H9 (cell line): ENCODE measurements at regions not wholly inside any gene's neighbourhood (a gene's known extent, or its start where the extent isn't known, plus 50 kb on each side); places are given as distances from the start of the nearest gene placed in this dataset.

ENCODE experiments used
- DNase-seq: peaks from one replicate; pipeline ENCODE4 v3.0.0-alpha.2; 2017
- H2AFZ ChIP-seq: one replicate; pipeline ENCODE4 v1.6.1; 2013; ENCODE audit warnings: mild to moderate bottlenecking, low read length, control low read depth, moderate library complexity
- H2AK5ac ChIP-seq: 2 replicates; pipeline ENCODE4 v1.6.1; 2013; ENCODE audit warnings: low read length, control low read depth, mixed read lengths; ENCODE audit not compliant: insufficient read length
- H2BK120ac ChIP-seq: one replicate; pipeline ENCODE4 v1.6.1; 2013; ENCODE audit warnings: low read depth, mild to moderate bottlenecking, low read length, control low read depth, inconsistent platforms; ENCODE audit not compliant: poor library complexity, severe bottlenecking
- H2BK12ac ChIP-seq: 2 replicates; pipeline ENCODE4 v1.6.1; 2013; ENCODE audit warnings: low read length, control low read depth, mixed read lengths, low read depth; ENCODE audit not compliant: insufficient read length
- H2BK15ac ChIP-seq: 2 replicates; pipeline ENCODE4 v1.6.1; 2013; ENCODE audit warnings: low read depth, low read length, control low read depth
- H2BK20ac ChIP-seq: one replicate; pipeline ENCODE4 v1.6.1; 2013; ENCODE audit warnings: low read depth, mild to moderate bottlenecking, low read length, control low read depth, inconsistent platforms; ENCODE audit not compliant: poor library complexity, severe bottlenecking
- H2BK5ac ChIP-seq: 2 replicates; pipeline ENCODE4 v1.6.1; 2013; ENCODE audit warnings: low read length, control low read depth, mixed read lengths; ENCODE audit not compliant: insufficient read length
- H3K14ac ChIP-seq: 2 replicates; pipeline ENCODE4 v1.6.1; 2013; ENCODE audit warnings: low read length, control low read depth; ENCODE audit not compliant: insufficient read depth
- H3K18ac ChIP-seq: 2 replicates; pipeline ENCODE4 v1.6.1; 2013; ENCODE audit warnings: low read depth, mild to moderate bottlenecking, mixed read lengths, low read length, control low read depth; ENCODE audit not compliant: insufficient read length
- H3K23ac ChIP-seq: 2 replicates; pipeline ENCODE4 v1.6.1; 2013; ENCODE audit warnings: low read length, control low read depth, mixed read lengths, low read depth; ENCODE audit not compliant: insufficient read length
- H3K23me2 ChIP-seq: 2 replicates; pipeline ENCODE4 v1.6.1; 2013; ENCODE audit warnings: low read depth, mild to moderate bottlenecking, mixed read lengths, low read length, control low read depth; ENCODE audit not compliant: insufficient read length, poor library complexity, severe bottlenecking
- H3K27ac ChIP-seq: 2 replicates; pipeline ENCODE4 v1.5.1; 2013; ENCODE audit warnings: low read length, control low read depth, mixed read lengths, low read depth; ENCODE audit not compliant: insufficient read length
- H3K27me3 ChIP-seq: 2 replicates; pipeline ENCODE4 v1.6.1; 2013; ENCODE audit warnings: low read length, control low read depth, inconsistent platforms; ENCODE audit not compliant: insufficient read depth
- H3K4ac ChIP-seq: 2 replicates; pipeline ENCODE4 v1.6.1; 2013; ENCODE audit warnings: low read depth, mild to moderate bottlenecking, control low read depth, inconsistent platforms, low read length, moderate library complexity
- H3K4me1 ChIP-seq: 2 replicates; pipeline ENCODE4 v1.6.1; 2013; ENCODE audit warnings: low read length, control low read depth, inconsistent platforms; ENCODE audit not compliant: insufficient read depth
- H3K4me2 ChIP-seq: 2 replicates; pipeline ENCODE4 v1.6.1; 2013; ENCODE audit warnings: low read length, control low read depth, mixed read lengths; ENCODE audit not compliant: insufficient read length, insufficient read depth
- H3K56ac ChIP-seq: 2 replicates; pipeline ENCODE4 v1.6.1; 2013; ENCODE audit warnings: low read depth, mild to moderate bottlenecking, mixed read lengths, low read length, control low read depth; ENCODE audit not compliant: insufficient read length
- H3K79me1 ChIP-seq: 2 replicates; pipeline ENCODE4 v1.6.1; 2013; ENCODE audit warnings: low read depth, mild to moderate bottlenecking, moderate library complexity, low read length, control low read depth, inconsistent platforms; ENCODE audit not compliant: insufficient read depth, poor library complexity, severe bottlenecking
- H3K79me2 ChIP-seq: 2 replicates; pipeline ENCODE4 v1.6.1; 2013; ENCODE audit warnings: low read length, control low read depth, inconsistent platforms; ENCODE audit not compliant: insufficient read depth
- H3K9ac ChIP-seq: 2 replicates; pipeline ENCODE4 v1.6.1; 2013; ENCODE audit warnings: low read length, control low read depth, mixed read lengths; ENCODE audit not compliant: insufficient read length; ENCODE audit errors: extremely low read depth
- H3K9me3 ChIP-seq: one replicate; pipeline ENCODE4 v1.6.1; 2013; ENCODE audit warnings: low read depth, low read length, inconsistent platforms; ENCODE audit not compliant: control insufficient read depth
- H3T11ph ChIP-seq: one replicate; pipeline ENCODE4 v1.6.1; 2013; ENCODE audit warnings: mild to moderate bottlenecking, low read length, control low read depth, inconsistent platforms
- H4K20me1 ChIP-seq: one replicate; pipeline ENCODE4 v1.6.1; 2013; ENCODE audit not compliant: control insufficient read depth, insufficient read length, insufficient read depth
- H4K5ac ChIP-seq: 2 replicates; pipeline ENCODE4 v1.6.1; 2013; ENCODE audit warnings: low read depth, mild to moderate bottlenecking, mixed read lengths, low read length, control low read depth; ENCODE audit not compliant: insufficient read length
- H4K8ac ChIP-seq: replicated peaks from 2 replicates; pipeline ENCODE4 v1.6.1; 2013; ENCODE audit warnings: low read length, control low read depth, mixed read lengths, low read depth; ENCODE audit not compliant: insufficient read length
- H4K91ac ChIP-seq: 2 replicates; pipeline ENCODE4 v1.6.1; 2013; ENCODE audit warnings: low read depth, mild to moderate bottlenecking, moderate library complexity, mixed read lengths, low read length, control low read depth; ENCODE audit not compliant: insufficient read length
- H3K27ac Mint-ChIP-seq, 3 experiments: 2 replicates in 2 of 3; 3 replicates in 1 of 3; pipeline ENCODE4 v1.8.0; 2020 to 2021; ENCODE audit warnings: mixed read lengths in 3 of 3, mild to moderate bottlenecking in 1 of 3, moderate library complexity in 1 of 3
- H3K27me3 Mint-ChIP-seq: 2 replicates; pipeline ENCODE4 v1.8.0; 2021; ENCODE audit warnings: low read depth, mild to moderate bottlenecking, moderate library complexity, mixed read lengths
- H3K36me3 Mint-ChIP-seq, 3 experiments: 2 replicates in 2 of 3; 3 replicates in 1 of 3; pipeline ENCODE4 v1.8.0; 2020 to 2021; ENCODE audit warnings: low read depth in 3 of 3, mixed read lengths in 3 of 3; ENCODE audit not compliant: insufficient read depth in 1 of 3
- H3K4me1 Mint-ChIP-seq, 2 experiments: 2 replicates each; pipeline ENCODE4 v1.8.0; 2020; ENCODE audit warnings: mixed read lengths in 2 of 2
- H3K4me3 Mint-ChIP-seq, 2 experiments: 2 replicates in 1 of 2; 3 replicates in 1 of 2; pipeline ENCODE4 v1.8.0; 2020 to 2021; ENCODE audit warnings: mild to moderate bottlenecking in 2 of 2, mixed read lengths in 2 of 2, moderate library complexity in 1 of 2
- H3K9me3 Mint-ChIP-seq, 2 experiments: 2 replicates in 1 of 2; 3 replicates in 1 of 2; pipeline ENCODE4 v1.8.0; 2020; ENCODE audit warnings: mild to moderate bottlenecking in 2 of 2, mixed read lengths in 2 of 2, moderate library complexity in 1 of 2
- whole genome bisulfite sequencing: extraction: QIAGEN DNeasy Blood & Tissue Kit; methylation state at CpG from one replicate; pipeline ENCODE4 v1.1.7; 2013; ENCODE audit warnings: missing lambda C conversion rate, low lambda C conversion rate, mixed read lengths; ENCODE audit not compliant: insufficient read length; ENCODE audit errors: extremely low coverage; 5-methylcytosine and 5-hydroxymethylcytosine counted together
- TF ChIP-seq, protein P1 (sequence below): fragments of 200-600 bp; sonication (generic); conservative IDR thresholded peaks from 3 replicates; pipeline ENCODE4 v1.8.0; 2021; ENCODE audit warnings: antibody characterized with exemption, mild to moderate bottlenecking

DNA sequence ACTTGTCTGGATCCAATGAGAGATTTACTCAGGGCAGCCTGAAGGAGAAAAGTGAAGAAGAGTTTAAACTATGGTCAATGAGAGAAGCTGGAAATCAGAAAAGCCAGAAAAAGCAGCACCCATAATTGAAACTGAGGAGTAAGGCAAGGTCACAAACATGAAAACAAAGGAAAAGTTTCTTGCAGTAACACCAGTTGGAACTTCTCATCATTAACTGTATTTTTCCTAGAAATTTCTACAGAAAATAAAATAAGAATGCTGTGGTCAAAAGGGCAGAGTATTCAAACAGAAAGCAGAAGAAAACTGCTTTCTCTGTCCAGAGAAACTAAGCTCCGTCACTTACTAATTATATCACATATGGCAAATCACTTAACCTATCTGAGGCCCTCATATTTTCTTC is 102.2 kb downstream of the OR13H1 start:
- Histone ChIP-seq H3K18ac (no peak overlapping the region), H2BK15ac (no peak overlapping the region), H3K79me1 (no peaks in the 10 kb centered on the region), H3K27ac (no peak overlapping the region), H3K9ac (no peak overlapping the region), H2BK12ac (no peak overlapping the region), H3K4ac (no peak overlapping the region), H3K9me3 (no peaks in the 10 kb centered on the region), H2AFZ (no peak overlapping the region), H4K5ac (no peak overlapping the region), H2BK5ac (no peak overlapping the region), H2BK20ac (no peak overlapping the region), H3K56ac (no peak overlapping the region), H4K91ac (no peak overlapping the region), H2BK120ac (no peak overlapping the region), H3K14ac (no peak overlapping the region), H3T11ph (no peak overlapping the region), H4K20me1 (no peaks in the 10 kb centered on the region), H3K79me2 (no peaks in the 10 kb centered on the region), H3K4me1 (no peaks in the 10 kb centered on the region), H3K4me2 (no peak overlapping the region), H3K23ac (no peak overlapping the region), H3K27me3 (no peaks in the 10 kb centered on the region), H4K8ac (no peak overlapping the region), H3K23me2 (no peaks in the 10 kb centered on the region), H2AK5ac (no peak overlapping the region)
- whole genome bisulfite sequencing, result no CpG with 5 or more reads among the region's 1 CpG
- DNase-seq, result no peak
- no peaks in the 10 kb centered on the region for H3K9me3 Mint-ChIP-seq
- no peaks in the 10 kb centered on the region for H3K36me3 Mint-ChIP-seq
- H3K27ac Mint-ChIP-seq, result no peak overlapping the region
- TF ChIP-seq, protein P1, sequence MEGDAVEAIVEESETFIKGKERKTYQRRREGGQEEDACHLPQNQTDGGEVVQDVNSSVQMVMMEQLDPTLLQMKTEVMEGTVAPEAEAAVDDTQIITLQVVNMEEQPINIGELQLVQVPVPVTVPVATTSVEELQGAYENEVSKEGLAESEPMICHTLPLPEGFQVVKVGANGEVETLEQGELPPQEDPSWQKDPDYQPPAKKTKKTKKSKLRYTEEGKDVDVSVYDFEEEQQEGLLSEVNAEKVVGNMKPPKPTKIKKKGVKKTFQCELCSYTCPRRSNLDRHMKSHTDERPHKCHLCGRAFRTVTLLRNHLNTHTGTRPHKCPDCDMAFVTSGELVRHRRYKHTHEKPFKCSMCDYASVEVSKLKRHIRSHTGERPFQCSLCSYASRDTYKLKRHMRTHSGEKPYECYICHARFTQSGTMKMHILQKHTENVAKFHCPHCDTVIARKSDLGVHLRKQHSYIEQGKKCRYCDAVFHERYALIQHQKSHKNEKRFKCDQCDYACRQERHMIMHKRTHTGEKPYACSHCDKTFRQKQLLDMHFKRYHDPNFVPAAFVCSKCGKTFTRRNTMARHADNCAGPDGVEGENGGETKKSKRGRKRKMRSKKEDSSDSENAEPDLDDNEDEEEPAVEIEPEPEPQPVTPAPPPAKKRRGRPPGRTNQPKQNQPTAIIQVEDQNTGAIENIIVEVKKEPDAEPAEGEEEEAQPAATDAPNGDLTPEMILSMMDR, result no peak
- no peak overlapping the region for H3K4me3 Mint-ChIP-seq
- H3K27me3 Mint-ChIP-seq, result peaks cover 12% of the 10 kb centered on the region
- no peaks in the 10 kb centered on the region for H3K4me1 Mint-ChIP-seq
